UCSD-AML1 (cell line): ENCODE measurements at regions not wholly inside any gene's neighbourhood (a gene's known extent, or its start where the extent isn't known, plus 50 kb on each side); places are given as distances from the start of the nearest gene placed in this dataset.
"Not testable (repeated sequence)": the region's sequence is repeated elsewhere in the genome, so short reads cannot be mapped to it uniquely, and the experiment has no call there.

Experiments
- DNase-seq: peaks from one replicate; lab custom pipeline; 2025; ENCODE audit not compliant: unreplicated experiment; lab: John Stamatoyannopoulos, UW

- peak; percentile 9 for DNase-seq
Observed at GRCh38 chr6:63440057-63440456, 120.3 kb upstream of the LGSN start.

DNA sequence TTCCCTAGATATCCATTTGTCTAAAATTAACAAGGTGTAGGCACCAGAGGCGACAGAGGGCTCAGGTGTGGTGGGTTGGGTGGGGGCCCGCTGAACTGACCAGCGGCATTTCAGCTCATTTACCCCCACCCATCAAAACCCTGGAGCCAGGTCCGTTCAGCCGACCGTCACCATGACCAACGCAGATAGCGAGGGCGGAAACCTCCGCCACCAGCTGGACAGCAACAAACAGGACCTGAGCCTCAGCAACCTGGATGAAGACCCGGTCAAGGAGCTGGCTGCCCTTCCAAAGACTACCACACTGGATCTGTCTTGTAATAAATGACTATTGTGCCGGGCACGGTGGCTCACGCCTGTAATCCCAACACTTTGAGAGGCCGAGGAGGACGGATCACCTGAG, 120.8 kb upstream of the LGSN start:
- DNase-seq = no peak

DNA sequence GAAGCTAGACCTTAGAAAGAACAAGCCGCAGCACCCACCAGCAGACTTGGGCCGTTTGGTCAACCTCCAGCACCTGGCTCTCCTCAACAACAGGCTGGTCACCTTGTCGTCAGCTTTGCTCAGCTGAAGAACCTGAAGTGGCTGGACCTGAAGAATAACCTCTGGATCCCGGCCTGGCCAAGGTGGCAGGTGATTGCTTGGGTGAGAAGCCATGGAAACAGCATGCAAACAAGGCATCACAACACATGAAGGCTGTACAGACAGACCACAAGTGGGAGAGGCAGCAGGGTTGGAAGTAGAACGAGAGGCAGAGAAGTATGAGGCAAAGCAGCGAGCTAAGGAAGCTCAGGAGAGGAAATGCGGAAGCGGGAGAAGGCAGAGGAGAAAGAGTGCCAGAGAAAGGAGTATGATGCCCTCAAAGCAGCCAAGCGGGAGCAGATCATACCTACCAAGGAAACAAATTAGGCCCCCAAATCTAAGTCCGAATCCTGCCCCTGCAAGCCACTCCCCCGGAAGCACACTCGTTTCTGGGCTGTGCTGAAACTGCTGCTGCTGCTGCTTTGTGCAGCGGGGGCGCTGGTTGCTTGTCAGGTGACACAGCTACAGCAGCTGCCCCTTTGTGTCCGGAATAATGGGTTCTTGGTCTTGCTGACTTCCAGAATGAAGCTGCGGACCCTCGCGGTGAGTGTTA, 121.6 kb upstream of the LGSN start:
- no peak for DNase-seq

DNA sequence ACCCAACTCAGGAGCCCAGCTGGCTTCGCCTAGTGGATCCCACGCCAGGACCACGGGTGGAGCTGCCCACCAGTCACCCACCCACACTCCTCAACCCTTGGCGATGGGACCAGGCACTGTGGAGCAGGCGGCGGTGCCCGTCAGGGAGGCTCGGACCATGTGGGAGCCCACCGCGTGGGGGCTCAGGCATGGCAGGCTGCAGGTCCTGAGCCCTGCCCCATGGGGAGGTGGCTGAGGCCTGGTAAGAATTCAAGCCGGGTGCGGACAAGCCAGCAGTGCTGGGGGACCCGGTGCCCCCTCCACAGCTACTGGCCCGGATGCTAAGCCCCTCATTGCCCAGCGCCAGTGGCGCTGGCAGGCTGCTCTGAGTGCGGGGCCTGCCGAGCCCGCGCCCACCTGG, 123.1 kb upstream of the LGSN start:
- no peak for DNase-seq

- no peak for DNase-seq
Observed at GRCh38 chr6:63444768-63445167, 125.0 kb upstream of the LGSN start.

GRCh38 chr6:63446405-63446804, 125.9 kb upstream of the LOC128125822 start:
- DNase-seq = no peak

GRCh38 chr6:63447134-63447533, 125.1 kb upstream of the LOC128125822 start:
- no peak for DNase-seq

GRCh38 chr6:63448229-63448628, 124.1 kb upstream of the LOC128125822 start:
- DNase-seq = no peak

GRCh38 chr6:63449714-63450113, 122.6 kb upstream of the LOC128125822 start:
- no peak for DNase-seq

GRCh38 chr6:63451238-63451637, 121.0 kb upstream of the LOC128125822 start:
- DNase-seq = no peak

DNA sequence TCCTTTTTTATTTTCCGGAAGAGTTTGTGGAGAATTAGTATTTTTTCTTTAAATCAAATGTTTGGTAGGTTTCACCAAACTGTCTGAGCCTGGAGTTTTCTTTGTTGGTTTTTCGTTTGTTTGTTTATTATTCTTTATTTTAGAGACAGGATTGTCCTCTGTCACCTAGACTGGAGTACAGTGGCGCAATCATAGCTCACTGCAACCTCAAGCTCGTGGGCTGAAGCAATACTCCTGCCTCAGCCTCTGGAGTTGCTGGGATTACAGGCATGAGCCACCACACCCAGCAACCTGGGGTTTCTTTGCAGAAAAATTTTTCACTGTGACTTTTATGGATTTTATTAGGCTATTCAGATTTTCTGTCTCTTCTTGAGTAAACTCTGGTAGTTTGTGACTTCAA, 120.2 kb upstream of the LOC128125822 start:
- no peak for DNase-seq

DNA sequence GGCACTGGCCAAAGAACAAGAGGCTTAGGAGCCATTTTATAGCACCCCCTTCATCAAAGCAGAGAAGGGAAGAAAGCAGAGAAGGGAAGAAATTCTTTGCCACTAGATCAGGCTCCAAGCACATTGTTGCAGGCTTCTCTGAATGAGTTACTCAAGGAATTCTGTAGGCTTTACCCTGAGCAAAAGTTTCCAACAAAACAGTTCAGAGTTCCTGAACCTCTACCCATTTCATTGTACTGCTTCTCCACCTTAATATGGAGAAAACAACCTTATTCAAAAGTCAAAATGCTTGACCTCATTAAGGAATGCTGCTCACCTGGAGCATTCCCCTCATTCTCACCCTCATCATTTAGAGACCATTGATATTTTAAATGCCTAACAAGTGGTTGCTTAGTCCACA, 115.5 kb upstream of the LOC128125822 start:
- no peak for DNase-seq

DNA sequence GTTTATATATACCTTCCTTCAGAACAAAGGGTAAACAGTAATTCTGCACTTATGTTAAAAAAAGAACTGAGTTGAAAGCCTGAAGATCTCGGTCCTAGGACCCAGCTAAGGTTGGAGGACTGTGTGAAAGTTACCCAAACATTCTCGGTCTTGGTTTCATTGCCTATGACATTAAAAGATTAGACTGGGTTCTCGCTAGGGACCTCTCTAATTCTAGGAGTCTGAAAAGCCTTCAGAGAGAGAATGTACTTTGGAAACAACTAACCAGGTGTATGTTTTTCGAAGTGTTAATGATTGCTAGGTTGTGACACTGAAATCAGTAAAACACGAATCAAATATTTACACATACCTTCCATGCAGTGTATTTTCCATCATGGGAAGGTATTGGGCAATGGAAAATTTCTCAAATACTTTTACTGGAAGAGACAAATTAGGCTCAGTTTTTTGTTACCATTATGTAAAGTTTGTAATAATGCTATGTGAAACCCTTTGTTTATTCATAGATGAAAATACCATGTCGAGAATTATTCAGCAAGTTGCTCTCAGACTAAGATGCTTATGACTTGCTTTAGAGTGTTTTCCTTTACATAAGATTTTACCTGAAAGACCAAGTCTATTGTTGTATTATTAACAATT, 113.7 kb upstream of the LOC128125822 start:
- DNase-seq = no peak

DNA sequence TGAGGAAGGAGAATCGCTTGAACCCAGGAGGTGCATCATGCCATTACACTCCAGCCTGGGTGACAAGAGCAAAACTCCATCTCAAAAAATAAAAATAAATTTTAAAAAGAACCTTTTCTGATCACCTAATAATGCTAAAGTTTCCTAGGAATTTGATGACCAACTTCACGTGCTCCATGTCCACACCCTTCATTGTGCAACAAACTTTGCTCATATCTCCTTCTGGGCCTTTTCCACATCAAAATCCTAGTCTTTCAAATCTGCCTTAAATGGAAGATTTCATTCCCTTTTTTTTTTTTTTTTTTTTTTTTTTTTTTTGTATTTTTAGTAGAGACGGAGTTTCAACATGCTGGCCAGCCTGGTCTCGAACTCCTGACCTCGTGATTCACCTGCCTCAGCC, 112.5 kb upstream of the LOC128125822 start:
- no peak for DNase-seq

DNA sequence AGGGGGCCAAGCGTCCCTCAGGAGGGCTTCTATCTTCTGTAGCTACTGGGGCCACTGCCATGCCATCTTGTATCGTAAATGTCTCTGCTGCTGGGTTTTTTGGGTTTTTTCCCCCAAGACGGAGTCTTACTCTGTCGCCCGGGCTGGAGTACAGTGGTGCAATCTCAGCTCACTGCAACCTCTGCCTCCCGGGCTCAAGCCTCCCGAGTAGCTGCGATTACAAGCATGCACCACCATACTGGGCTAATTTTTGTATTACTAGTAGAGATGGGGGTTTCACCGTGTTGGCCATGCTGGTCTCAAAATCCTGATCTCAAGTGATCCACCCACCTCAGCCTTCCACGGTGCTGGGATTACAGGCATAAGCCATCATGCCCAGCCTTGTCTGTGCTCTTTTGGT, 111.3 kb upstream of the LOC128125822 start:
- no peak for DNase-seq

DNA sequence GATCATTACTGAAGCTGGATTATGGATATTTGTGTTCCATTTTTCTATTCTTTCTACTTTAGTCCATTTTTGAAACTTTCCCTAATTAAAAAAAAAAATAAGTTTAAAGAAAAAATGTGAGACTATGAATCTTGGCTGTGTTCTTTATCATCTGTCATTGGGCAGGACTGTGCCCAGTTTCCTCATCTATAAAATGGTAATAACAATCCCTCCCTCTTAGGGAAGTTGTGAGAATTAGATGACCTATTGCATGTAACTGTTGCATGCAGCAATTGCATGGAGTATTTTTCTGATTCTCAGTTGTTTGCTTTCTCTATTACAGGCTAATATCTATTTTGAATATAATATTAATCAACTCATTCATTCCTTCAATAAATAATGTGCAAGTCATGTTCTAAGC, 108.2 kb upstream of the LOC128125822 start:
- no peak for DNase-seq

DNA sequence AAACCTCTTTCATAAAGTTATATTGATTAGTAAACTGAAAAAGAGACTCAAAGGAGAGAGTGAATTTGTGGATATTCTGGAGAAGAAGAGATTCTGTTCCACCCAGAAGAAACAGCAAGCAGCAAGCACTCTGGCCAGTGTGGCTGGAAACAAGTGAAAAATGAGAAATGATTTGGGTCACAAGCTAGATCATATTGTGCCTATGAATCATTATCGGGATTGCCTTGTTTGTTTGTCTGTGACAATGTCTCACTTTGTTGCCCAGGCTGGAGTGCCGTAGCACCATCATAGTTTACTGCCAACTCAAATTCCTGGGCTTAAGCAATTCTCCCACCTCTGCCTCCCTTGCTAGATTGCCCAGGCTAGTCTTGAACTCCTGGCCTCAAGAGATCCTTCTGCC, 106.5 kb upstream of the LOC128125822 start:
- no peak for DNase-seq

- DNase-seq = no peak
Observed at GRCh38 chr6:63466242-63466733, 106.0 kb upstream of the LOC128125822 start.

DNA sequence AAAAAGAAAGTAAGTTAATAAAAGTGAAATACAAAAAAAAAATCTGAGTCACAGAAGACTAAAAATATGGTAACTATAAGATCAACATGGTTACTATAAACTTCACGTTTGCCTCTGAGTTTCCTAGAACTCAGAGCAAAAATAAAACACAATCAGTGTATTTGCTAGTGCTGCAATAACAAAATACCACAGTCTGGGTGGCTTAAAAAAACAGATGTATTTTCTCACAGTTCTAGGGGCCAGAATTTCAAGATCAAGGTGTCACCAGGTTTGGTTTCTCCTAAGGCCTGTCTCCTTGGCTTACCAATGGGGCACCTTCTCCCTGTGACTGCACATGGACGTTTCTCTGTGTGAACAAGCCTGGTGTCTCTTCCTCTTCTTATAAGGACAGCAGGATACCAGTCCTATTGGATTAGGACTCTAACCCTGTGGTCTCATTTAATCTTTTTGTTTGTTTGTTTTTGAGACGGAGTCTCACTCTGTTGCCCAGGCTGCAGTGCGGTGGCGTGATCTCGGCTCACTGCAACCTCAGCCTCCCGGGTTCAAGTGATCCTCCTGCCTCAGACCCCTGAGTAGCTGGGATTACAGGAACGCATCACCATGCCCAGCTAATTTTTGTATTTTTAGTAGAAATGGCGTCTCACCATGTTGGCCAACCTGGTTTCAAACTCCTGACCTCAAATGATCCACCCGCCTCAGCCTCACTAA, 104.9 kb upstream of the LOC128125822 start:
- DNase-seq = no peak

DNA sequence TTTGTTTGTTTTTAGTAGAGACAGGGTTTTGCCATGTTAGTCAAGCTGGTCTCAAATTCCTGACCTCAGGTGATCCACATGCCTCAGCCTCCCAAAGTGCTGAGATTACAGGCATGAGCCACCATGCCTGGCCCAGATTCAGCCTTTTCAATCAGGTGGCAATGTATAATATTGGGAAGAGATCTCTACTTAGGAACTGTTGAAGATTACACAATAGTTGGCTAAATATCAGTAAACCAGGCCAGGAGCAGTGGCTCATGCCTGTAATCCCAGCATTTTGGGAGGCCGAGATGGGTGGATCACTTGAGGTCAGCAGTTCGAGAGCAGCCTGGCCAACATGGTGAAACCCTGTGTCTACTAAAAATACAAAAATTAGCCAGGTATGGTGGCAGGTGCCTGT, 101.1 kb upstream of the LOC128125822 start:
- not testable (repeated sequence) for DNase-seq

GRCh38 chr6:63471654-63472053, 100.6 kb upstream of the LOC128125822 start:
- no peak for DNase-seq

DNA sequence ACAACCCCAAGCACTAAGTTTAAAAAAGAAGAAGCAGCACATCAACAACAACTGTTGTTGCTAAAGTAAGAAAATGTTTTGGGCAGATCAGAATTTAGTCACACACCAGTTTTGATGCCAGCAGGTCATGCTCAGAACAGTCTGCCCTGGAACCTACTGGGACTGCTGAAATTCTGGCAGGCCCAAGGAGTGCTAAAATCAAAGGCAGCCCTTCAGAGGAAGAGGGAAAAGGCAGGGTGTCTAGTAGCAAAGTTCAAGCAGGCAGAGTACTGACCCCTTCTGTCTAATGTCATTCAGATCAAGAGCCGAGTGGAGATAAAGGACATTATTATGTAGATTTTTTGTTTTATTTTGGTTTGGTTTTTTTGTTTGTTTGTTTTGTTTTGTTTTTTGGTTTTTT, 96.6 kb upstream of the LOC128125822 start:
- DNase-seq = no peak
